Ectodermal cell (in vitro differentiated cells): ENCODE measurements at regions not wholly inside any gene's neighbourhood (a gene's known extent, or its start where the extent isn't known, plus 50 kb on each side); places are given as distances from the start of the nearest gene placed in this dataset.
"Not testable (repeated sequence)": the region's sequence is repeated elsewhere in the genome, so short reads cannot be mapped to it uniquely, and the experiment has no call there.

ENCODE experiments used
- H3K27ac ChIP-seq: 2 replicates; pipeline ENCODE4 v1.7.0; 2013; ENCODE audit warnings: mild to moderate bottlenecking, low read depth, low read length; ENCODE audit not compliant: insufficient read depth, poor library complexity, severe bottlenecking
- H3K27me3 ChIP-seq: 2 replicates; pipeline ENCODE4 v1.7.0; 2013; ENCODE audit warnings: mild to moderate bottlenecking, low read length; ENCODE audit not compliant: insufficient read depth, control insufficient read depth, poor library complexity, severe bottlenecking
- H3K36me3 ChIP-seq: one replicate; pipeline ENCODE4 v1.7.0; 2013; ENCODE audit warnings: low read length; ENCODE audit not compliant: control insufficient read depth, insufficient read depth
- H3K4me1 ChIP-seq: one replicate; pipeline ENCODE4 v1.7.0; 2013; ENCODE audit warnings: low read length; ENCODE audit not compliant: control insufficient read depth, insufficient read depth
- H3K4me3 ChIP-seq: 2 replicates; pipeline ENCODE4 v1.7.0; 2013; ENCODE audit warnings: low read depth, low read length, control low read depth; ENCODE audit not compliant: insufficient read depth
- H3K9me3 ChIP-seq: 2 replicates; pipeline ENCODE4 v1.7.0; 2013; ENCODE audit warnings: mild to moderate bottlenecking, low read length, moderate library complexity; ENCODE audit not compliant: control insufficient read depth
- WGBS, 2 experiments: methylation state at CpG; one replicate each; pipeline ENCODE4 v1.1.7; 2013; ENCODE audit warnings: missing lambda C conversion rate in 2 of 2; 5-methylcytosine and 5-hydroxymethylcytosine counted together

GRCh38 chr5:105638437-105638836 is 2032.3 kb downstream of the EFNA5 start:
- Histone ChIP-seq H3K27me3 (no peaks in the 10 kb centered on the region), H3K27ac (no peak overlapping the region), H3K9me3 (no peaks in the 10 kb centered on the region), H3K4me3 (no peak overlapping the region), H3K4me1 (peaks cover 3% of the 10 kb centered on the region), H3K36me3 (no peaks in the 10 kb centered on the region)
- WGBS, 2 experiments, result 38 to 45% methylated on average over 2 of the region's 2 CpGs

- whole genome bisulfite sequencing, 2 experiments, result 94 to 97% methylated on average over 1 to 2 of the region's 2 CpGs
- Histone ChIP-seq H3K27ac (no peak overlapping the region), H3K27me3 (no peaks in the 10 kb centered on the region), H3K9me3 (no peaks in the 10 kb centered on the region), H3K4me1 (no peaks in the 10 kb centered on the region), H3K36me3 (no peaks in the 10 kb centered on the region), H3K4me3 (no peak overlapping the region)
These were observed 2038.7 kb downstream of the EFNA5 start for GRCh38 chr5:105632043-105632442.

- Histone ChIP-seq H3K9me3 (no peaks in the 10 kb centered on the region), H3K36me3 (no peaks in the 10 kb centered on the region), H3K4me1 (no peaks in the 10 kb centered on the region), H3K4me3 (no peak overlapping the region), H3K27ac (no peak overlapping the region), H3K27me3 (no peaks in the 10 kb centered on the region)
- WGBS, 2 experiments, result 81 to 94% methylated on average over 2 to 3 of the region's 3 CpGs
These were observed 2039.9 kb downstream of the EFNA5 start for GRCh38 chr5:105630803-105631202.

GRCh38 chr5:105619725-105620124 is 2051.0 kb downstream of the EFNA5 start:
- no peaks in the 10 kb centered on the region for H3K36me3 ChIP-seq
- no peak overlapping the region for H3K27ac ChIP-seq
- H3K4me3 ChIP-seq, result no peak overlapping the region
- 94% methylated on average over 2 of the region's 3 CpGs; no CpG with 5 or more reads in 1 of the 2 experiments for WGBS, 2 experiments
- H3K9me3 ChIP-seq, result no peaks in the 10 kb centered on the region
- no peaks in the 10 kb centered on the region for H3K27me3 ChIP-seq
- H3K4me1 ChIP-seq, result no peaks in the 10 kb centered on the region

- H3K36me3 ChIP-seq, result no peaks in the 10 kb centered on the region
- 82 to 100% methylated on average over 1 to 2 of the region's 2 CpGs for WGBS, 2 experiments
- H3K4me3 ChIP-seq, result no peak overlapping the region
- no peaks in the 10 kb centered on the region for H3K27me3 ChIP-seq
- H3K27ac ChIP-seq, result no peak overlapping the region
- H3K9me3 ChIP-seq, result no peaks in the 10 kb centered on the region
- no peaks in the 10 kb centered on the region for H3K4me1 ChIP-seq
These were observed 2053.1 kb downstream of the EFNA5 start for GRCh38 chr5:105617436-105618215.

- WGBS, 2 experiments, result 91 to 100% methylated on average over 1 of the region's 2 CpGs
- H3K27me3 ChIP-seq, result no peaks in the 10 kb centered on the region
These were observed 2054.0 kb upstream of the NUDT12 start for GRCh38 chr5:105616599-105616998.

GRCh38 chr5:105602406-105602805 is 2039.8 kb upstream of the NUDT12 start:
- not testable (repeated sequence) for H3K4me3 ChIP-seq, H3K4me1 ChIP-seq, H3K27ac ChIP-seq, H3K27me3 ChIP-seq, H3K9me3 ChIP-seq, H3K36me3 ChIP-seq

More at GRCh38 chr5:105616599-105616998, 2054.0 kb upstream of the NUDT12 start:
- no peak overlapping the region for H3K4me3 ChIP-seq
- no peaks in the 10 kb centered on the region for H3K36me3 ChIP-seq
- H3K4me1 ChIP-seq, result no peaks in the 10 kb centered on the region
- no peaks in the 10 kb centered on the region for H3K9me3 ChIP-seq
- H3K27ac ChIP-seq, result no peak overlapping the region

GRCh38 chr5:105593011-105593760 is 2030.6 kb upstream of the NUDT12 start:
- no peaks in the 10 kb centered on the region for H3K27me3 ChIP-seq
- no peaks in the 10 kb centered on the region for H3K4me1 ChIP-seq
- no peak overlapping the region for H3K27ac ChIP-seq
- WGBS, 2 experiments, result 93 to 98% methylated on average over 5 to 6 of the region's 6 CpGs
- H3K36me3 ChIP-seq, result no peaks in the 10 kb centered on the region
- no peak overlapping the region for H3K4me3 ChIP-seq
- no peaks in the 10 kb centered on the region for H3K9me3 ChIP-seq

- H3K27me3 ChIP-seq, result no peaks in the 10 kb centered on the region
- H3K36me3 ChIP-seq, result no peaks in the 10 kb centered on the region
- no peaks in the 10 kb centered on the region for H3K4me1 ChIP-seq
- no peak overlapping the region for H3K4me3 ChIP-seq
- 92% methylated on average over 4 to 5 of the region's 6 CpGs for WGBS, 2 experiments
- H3K27ac ChIP-seq, result no peak overlapping the region
- H3K9me3 ChIP-seq, result no peaks in the 10 kb centered on the region
These were observed 2025.5 kb upstream of the NUDT12 start for GRCh38 chr5:105587963-105588662.
